ENCODE measurements at regions not wholly inside any gene's neighbourhood (a gene's known extent, or its start where the extent isn't known, plus 50 kb on each side); places are given as distances from the start of the nearest gene placed in this dataset.

DNA sequence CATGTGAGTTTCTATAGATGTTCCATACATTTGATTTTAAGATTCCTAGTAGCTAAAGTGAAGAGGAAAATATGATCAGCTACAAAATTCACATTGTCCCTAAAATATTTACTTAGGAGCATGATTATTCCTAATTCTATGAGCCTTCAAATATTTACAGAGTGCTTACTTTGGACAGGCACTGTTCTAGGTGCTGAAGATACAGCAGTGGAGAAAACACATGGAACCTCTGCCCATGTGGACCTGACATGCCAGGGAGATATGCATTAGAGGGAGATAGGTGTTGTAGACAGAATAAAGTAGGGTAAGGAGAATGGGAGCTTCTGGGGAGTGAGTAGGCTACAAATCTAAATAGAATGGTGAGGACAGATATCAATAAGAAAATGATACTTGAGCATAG lies 62.6 kb upstream of the TACR1 start:
- ATAC-seq = no peak
- ChIA-PET SMC1A (ENCODE audit: uncharacterized antibody, unreplicated experiment) (interaction anchor here (2.2 kb wide), 1 partner anchor 12 kb away, joined by 4 read pairs; no protein-coding TSS in a partner anchor), POLR2A (no interaction called here), CTCF (no interaction called here), RAD21 (ENCODE audit: unreplicated experiment) (no interaction called here)
- TF ChIP-seq POLR2AphosphoS2 (IDR thresholded peaks at IDR 0.05; ENCODE audit: low read depth, low read length) = no peak
- TF ChIP-seq, protein P1, sequence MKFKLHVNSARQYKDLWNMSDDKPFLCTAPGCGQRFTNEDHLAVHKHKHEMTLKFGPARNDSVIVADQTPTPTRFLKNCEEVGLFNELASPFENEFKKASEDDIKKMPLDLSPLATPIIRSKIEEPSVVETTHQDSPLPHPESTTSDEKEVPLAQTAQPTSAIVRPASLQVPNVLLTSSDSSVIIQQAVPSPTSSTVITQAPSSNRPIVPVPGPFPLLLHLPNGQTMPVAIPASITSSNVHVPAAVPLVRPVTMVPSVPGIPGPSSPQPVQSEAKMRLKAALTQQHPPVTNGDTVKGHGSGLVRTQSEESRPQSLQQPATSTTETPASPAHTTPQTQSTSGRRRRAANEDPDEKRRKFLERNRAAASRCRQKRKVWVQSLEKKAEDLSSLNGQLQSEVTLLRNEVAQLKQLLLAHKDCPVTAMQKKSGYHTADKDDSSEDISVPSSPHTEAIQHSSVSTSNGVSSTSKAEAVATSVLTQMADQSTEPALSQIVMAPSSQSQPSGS (IDR thresholded peaks at IDR 0.05; ENCODE audit: low read length) = no peak
- no peak for TF ChIP-seq ZNF24 (IDR thresholded peaks at IDR 0.05)
- TF ChIP-seq NR2F1 (conservative IDR thresholded peaks at IDR 0.05) = no peak
- no peak for TF ChIP-seq ZNF384 (IDR thresholded peaks at IDR 0.05; ENCODE audit: borderline replicate concordance, low read depth, low read length)
- TF ChIP-seq SREBF1 (IDR thresholded peaks at IDR 0.05; ENCODE audit: low read length) = no peak
- TF ChIP-seq SPI1 (IDR thresholded peaks at IDR 0.05; ENCODE audit: borderline replicate concordance, insufficient read depth, low read depth, low read length) = no peak
- TF ChIP-seq ZNF622 (IDR thresholded peaks at IDR 0.05) = no peak
- no peak for TF ChIP-seq BCL11A (IDR thresholded peaks at IDR 0.05; ENCODE audit: low read depth, low read length)
- TF ChIP-seq EZH2 (IDR thresholded peaks at IDR 0.05; ENCODE audit: borderline replicate concordance, control insufficient read depth, low read depth, low read length) = no peak
- no peak for TF ChIP-seq RELA (IDR thresholded peaks at IDR 0.05; ENCODE audit: borderline replicate concordance, partially characterized antibody)
- intact Hi-C loops (cut with micrococcal nuclease; ENCODE audit: unreplicated experiment) = no loop called here
- no TSS peak for BruUV-seq (replicated peaks)
- Histone ChIP-seq H3K4me2 (ENCODE audit: control insufficient read depth, insufficient read depth) (no peak overlapping the region), H3K4me1 (ENCODE audit: control insufficient read depth, insufficient read depth, low read length) (no peaks in the 10 kb centered on the region), H3K79me2 (ENCODE audit: control insufficient read depth, insufficient read depth, low read length) (no peaks in the 10 kb centered on the region), H3K4me3 (no peak overlapping the region), H3K27ac (ENCODE audit: control insufficient read depth, insufficient read depth) (no peak overlapping the region), H2AFZ (ENCODE audit: control insufficient read depth, low read depth, low read length) (no peak overlapping the region), H3K36me3 (ENCODE audit: control insufficient read depth in 2 of 2, insufficient read depth in 2 of 2, low read length in 1 of 2) (no peaks in the 10 kb centered on the region), H3K9me3 (replicated peaks; ENCODE audit: control insufficient read depth, insufficient read depth, low read length) (peaks cover 4% of the 10 kb centered on the region; the same call in 1 of the 3 replicates), H4K20me1 (ENCODE audit: control insufficient read depth, insufficient read depth) (no peaks in the 10 kb centered on the region), H3K27me3 (replicated peaks in 1 of 2; ENCODE audit: control insufficient read depth in 2 of 2, insufficient read depth in 2 of 2, low read length in 1 of 2) (no peaks in the 10 kb centered on the region), H3K9ac (ENCODE audit: control insufficient read depth, insufficient read depth, low read length) (no peak overlapping the region)
- in situ Hi-C loops (cut with MboI) = no loop called here
- FAIRE-seq = no peak
- no peak for DNase-seq (ENCODE audit: low read depth, low spot score)

Measured in GM12878 (cell line).